Muscle of arm (tissue), 1 donor: ENCODE measurements at regions not wholly inside any gene's neighbourhood (a gene's known extent, or its start where the extent isn't known, plus 50 kb on each side); places are given as distances from the start of the nearest gene placed in this dataset.

ENCODE experiments used
- DNase-seq: peaks from one replicate; pipeline ENCODE4 v3.0.0-alpha.2; 2013

DNA sequence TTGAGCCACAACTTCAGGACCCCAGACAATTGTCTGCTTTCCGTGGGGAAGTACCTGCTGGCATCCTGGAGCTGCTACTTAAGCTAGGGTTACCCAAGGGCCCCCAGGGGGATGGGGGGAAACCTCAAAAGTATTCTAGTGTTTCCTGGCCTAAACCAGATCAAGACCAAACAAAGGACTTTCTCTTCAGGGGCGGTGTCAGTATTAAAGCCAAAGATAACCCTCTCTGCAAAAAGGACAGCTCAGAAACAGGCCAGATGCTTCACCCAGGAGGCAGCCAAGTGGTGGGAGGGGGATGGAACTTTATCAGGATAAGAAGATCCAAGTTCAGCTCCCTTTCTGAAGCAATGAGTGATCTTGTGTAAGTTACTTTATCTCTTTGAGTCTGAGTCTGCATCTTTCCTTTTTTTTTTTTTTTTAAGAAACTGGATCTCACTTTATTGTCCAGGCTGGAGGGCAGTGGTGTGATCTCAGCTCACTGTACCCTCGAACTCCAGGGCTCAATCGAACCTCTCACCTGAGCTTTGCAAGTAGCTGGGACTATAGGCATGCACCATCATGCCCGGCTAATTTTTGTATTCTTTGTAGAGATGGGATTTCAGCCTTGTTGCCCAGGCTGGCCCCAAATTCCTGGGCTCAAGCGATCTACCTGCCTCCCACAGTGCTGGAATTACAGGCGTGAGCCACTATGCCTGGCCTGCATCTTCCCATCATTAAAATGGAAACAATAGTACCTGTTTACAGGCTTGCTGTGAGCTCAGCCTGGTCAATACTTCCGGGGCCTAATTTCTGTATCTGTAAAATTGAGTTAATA, 151.8 kb upstream of the PTPRM start:
- no peak for DNase-seq

DNA sequence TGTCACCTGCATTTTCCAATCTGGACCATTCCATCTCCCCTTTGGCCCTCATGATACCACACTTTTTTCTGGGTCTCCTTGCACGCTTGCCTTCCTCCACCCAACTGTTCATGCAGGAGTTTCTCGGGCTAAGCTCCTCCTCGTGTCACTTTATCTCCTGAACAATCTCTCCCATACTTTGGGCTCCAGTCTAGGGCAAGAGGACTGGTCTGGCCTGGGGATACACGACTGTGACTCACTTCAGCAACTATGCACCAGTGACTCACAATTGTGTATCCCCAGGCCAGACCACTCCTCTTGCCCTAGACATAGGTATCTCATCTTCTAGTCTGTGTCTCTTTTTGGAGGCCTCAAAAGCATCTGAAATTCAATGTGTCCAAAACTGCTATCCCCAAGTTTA, 149.4 kb upstream of the PTPRM start:
- no peak for DNase-seq

DNA sequence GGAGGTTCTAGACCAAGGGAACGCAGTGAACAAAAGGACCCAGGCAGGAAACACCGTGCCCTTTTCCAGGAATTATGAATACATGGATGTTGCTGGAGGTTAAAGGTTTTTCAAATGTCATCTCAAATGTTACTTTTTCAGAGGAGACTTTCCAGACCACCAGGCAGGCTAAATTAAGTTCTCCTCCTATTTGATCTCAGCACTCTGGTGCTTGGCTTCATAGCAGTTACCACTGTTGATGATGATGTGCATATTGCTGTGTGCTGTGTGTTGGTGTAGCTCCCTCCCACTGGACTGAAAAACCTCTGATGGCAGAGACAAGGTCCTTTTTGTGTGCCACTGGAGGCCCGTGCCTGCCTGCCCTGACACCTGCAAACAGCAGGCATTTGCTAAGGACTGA, 137.3 kb upstream of the PTPRM start:
- no peak for DNase-seq

DNA sequence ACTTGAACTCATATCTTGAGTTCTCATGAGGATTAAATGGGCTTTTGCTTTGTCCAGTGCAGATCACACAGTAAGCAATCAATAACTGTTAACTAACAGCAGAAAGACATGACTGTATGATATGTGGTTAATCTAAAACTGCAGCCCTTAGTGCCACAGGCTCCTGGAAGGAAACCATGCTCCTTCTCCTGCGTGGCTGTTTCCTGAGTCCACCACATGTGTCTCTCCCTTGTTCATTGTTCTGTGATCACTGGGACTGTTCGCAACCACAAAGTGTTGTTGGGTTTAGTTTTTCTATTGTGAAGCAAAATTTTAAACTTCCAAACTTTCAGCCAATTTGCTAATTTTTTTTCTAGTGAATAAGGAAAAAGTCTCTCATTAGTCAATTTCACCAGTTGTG, 130.9 kb upstream of the PTPRM start:
- no peak for DNase-seq

DNA sequence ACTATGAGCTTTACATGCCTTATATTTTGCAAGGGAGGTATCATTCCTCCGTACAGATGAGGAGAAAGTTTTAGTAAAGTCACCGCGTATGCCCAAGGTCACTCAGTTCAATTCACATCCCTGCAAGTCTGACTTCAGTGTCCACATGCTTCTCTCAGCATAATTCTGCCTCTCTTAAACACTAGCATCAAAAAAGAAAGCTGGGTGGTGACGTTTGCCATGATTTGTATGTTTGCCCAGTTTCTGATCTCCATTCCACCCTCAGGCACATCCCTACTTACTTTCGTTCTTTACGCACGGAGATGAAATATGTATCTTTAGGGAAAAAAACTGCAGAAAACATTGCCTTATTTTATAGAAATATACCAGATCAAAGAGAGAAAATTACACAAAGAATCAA, 129.2 kb upstream of the PTPRM start:
- DNase-seq = no peak

DNA sequence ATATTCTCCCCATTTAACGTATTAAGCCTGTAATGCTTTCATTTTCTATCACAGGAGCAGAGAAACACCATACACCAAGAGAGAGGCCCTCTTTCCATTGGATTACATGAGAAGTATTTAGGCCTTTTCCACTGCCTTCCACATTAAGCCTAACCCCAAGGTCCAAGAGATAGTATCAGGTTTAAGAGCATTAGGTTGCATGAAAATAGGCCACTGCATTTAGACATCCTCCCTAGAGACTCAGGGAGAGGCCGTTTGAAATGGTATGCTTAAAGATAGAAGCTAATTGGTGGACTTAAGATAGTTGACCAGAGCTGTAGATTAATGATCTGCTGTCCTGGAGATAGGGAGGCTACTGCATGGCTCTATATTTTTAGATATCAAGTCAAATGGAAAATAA, 128.5 kb upstream of the PTPRM start:
- DNase-seq = no peak

DNA sequence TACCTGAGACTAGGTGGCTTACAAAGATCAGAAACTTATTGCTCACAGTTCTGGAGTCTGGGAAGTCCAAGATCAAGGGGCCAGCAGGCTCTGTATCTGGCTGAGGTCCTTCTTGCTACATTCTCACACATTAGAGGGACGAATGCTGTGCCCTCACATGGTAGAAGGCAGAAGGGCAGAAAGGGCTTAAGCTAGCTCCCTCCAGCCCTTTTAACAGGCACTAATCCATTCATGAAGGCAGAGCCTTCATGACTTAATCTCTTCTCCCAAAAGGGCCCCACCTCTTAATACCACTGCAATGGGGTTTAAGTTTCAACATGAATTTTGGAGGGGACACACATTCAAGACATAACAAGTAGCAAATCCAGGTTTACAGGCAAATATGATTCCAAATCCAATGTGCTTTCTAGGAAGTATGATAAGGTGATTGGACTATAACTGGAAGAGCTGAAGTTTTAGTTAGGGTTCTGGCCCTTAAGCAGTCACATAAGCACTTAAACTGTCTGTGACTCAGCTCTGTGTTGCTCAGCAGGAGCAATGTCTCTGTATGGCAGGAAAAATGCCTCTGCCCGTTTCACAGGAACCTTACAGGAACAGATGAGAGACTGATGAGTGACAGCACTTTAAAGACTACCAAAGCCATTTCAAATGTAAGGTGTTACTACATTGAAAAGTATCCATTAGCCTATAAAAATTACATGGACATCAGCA, 119.6 kb upstream of the PTPRM start:
- no peak for DNase-seq

DNA sequence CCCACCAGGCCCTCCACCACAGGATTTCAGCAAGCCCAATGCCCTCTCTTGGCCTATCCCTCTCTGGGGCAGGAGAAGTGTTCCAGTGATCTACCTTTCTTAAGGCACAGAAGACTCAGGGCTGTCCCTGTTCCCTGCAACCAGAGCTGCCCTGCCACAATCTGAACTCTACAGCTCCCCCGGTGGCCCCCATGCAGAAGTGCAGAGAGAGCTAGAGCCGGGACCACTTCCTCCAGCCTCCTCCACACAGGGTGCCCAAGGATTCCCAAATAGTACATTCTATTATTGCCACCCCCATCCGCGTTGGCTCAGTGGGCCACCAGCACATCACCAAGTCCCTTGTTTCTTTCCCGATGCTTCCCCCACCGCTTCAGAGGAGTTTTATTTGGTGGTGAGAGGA, 114.8 kb upstream of the PTPRM start:
- no peak for DNase-seq

DNA sequence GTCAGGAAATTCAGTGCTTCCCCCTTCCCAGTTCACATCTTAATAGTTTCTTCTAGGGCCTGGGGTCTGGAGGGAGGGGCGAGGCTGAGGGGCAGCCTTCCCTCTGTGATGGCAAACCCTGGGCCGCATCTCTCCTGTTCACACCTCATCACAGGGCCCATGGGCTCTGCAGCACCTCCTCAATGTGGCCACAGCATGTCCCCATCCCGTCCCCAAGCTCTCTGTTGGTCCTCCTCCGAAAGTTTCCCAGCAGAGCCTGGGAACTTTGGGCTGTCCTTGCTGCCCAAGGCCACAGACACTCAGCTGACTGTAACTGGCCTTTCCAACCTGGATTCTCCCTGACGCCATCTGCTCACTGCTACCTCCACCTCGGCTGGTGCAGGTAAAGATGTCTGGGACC, 112.7 kb upstream of the PTPRM start:
- no peak for DNase-seq

DNA sequence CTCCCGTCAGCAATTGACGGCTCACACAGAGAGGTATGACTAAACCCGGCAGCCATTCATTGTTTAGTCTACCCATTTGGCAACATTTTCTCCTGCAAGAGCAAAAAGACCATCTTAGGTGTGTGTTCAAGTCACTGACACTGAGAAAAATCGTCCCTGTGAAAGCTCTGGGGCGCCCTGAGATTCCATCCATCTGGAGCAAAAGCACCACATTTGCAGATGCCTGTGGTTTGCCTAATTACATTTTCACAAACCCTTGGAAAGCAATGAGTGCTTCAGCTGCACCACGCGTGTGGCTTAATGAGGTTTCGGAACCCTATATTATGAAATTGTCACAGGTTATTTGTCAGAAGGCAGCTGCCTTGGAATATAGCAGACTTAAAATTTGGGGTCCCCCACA, 110.7 kb upstream of the PTPRM start:
- no peak for DNase-seq

DNA sequence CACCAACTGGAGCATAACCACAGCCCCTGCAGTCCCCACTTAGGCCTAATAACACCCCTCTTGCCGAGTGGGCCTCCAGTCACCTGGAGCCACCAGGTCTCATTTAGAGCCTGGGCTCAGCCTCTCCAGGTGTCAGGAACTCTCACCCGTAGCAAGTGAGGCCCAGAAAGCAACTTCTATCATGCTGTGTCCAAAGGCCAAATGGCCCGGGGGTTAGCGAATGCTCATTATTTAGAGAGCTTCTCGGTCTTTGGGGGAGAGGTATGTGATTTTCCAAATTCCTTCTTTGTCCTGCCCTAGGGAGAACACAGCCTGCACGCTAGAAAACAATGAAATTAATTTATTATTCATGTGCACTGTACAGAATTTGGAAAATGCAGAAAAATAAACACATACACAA, 109.9 kb upstream of the PTPRM start:
- DNase-seq = no peak

DNA sequence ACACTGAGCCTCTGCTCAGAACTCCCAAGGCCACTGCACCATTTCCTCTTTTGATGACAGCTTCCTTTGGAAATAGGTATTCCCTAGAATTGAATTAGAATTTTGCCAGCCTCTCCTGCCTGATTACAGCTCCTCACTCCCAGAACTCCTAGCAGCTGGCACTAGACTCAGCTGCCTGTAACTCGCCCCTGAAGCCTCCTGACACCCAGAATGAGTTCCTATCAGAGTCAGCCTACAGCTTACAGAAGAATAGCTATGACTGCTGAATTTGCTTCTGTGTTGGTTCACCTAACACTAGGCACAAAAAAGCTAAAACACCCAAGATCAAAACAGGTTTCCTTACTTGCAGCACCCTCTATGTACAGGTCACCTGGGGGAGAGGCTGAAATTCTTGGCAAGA, 108.2 kb upstream of the PTPRM start:
- no peak for DNase-seq

DNA sequence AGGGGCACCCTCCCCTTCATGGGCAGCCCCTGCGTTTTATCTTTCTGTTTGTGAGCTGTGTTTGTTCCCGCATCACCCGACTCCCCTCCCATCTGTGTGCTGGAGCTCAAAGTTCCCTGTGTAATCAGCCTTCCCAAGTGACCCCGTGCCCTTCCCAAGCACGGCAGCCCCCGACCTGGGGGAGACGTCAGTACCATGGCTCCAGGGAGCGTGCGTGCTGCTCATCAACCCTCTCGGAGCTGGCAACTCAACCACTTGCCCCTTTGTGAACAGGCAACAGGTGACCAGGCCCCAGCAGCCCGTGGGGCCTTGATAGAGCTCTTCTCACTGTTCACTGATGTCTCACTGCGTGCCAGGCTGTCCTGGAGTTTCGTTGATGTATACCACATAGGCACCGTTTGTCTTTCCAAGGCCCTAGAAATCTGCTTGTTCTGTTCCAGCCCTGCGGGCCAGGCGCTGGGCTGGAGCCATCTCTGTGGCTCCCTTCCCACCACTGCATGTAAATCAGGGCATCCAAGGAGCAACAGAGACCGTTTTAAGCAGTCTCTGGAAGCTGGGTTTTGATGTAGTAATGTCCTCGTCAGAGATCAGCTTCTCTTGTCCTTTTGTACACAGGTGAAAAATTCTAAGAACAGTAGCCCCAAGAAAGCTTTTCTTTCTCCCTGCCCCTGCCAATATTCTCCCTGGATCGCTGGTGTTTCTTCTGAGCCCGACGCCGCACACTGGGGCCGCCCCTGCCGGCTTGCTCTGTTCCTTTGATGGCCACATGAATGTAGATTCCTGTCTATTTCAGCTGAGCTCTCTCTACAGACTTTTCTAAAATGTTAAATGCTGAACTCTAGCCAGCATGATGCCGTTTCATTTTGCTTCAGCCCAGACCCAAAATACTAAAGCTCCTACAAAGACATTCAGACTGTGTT, 107.0 kb upstream of the PTPRM start:
- peak; percentile 35 for DNase-seq

DNA sequence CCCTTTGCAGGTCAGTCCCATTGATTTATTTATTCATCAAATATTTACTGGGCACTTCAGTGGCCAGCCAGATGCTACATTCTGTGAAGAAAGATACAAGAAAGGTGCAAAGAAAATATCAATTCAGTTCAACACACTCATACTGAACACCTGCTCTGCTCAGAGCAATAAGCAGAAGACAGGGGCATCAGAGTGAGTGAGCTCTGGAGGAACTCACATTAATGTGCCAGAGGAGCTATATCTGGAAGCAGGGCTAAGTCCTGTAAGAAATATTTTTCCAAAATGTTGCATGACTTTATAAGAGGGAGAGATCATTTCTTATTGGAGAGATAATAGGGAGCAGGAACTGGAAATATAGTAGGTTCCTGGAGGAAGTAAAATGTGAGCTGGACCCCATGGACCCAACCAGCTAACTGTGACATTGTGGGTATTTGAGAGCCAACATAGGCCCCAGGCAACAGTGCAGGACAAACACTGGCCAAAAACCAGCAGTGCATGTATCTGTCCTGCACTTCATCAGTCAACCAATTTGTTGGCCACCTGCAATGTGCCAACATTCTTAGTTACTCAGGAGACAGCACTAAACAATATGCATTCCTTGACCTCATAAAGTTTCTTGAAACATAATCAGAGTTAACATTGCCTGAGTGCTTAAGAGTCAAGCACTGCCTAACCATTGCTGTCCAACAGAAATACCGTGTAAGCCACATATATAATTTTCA, 102.7 kb upstream of the PTPRM start:
- DNase-seq = no peak

DNA sequence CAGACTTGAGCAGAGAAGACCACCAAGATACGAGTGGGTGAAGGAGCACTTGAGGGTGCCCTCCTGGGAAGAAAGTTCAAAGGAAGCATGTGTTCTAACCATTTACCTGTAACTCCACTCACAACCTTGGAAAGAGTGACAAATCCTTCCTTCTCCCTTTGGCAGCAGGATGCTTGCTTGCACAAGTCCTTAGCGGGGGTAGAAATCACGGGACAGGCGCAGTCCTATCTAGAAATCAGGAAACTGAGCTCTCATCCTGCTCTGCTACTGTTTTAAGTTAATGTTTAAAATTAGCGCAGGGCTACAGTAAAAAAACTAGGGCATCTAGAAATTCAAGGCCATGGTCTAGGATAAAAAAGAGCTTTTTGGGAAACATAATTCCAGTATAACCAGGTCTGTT, 100.9 kb upstream of the PTPRM start:
- DNase-seq = no peak

DNA sequence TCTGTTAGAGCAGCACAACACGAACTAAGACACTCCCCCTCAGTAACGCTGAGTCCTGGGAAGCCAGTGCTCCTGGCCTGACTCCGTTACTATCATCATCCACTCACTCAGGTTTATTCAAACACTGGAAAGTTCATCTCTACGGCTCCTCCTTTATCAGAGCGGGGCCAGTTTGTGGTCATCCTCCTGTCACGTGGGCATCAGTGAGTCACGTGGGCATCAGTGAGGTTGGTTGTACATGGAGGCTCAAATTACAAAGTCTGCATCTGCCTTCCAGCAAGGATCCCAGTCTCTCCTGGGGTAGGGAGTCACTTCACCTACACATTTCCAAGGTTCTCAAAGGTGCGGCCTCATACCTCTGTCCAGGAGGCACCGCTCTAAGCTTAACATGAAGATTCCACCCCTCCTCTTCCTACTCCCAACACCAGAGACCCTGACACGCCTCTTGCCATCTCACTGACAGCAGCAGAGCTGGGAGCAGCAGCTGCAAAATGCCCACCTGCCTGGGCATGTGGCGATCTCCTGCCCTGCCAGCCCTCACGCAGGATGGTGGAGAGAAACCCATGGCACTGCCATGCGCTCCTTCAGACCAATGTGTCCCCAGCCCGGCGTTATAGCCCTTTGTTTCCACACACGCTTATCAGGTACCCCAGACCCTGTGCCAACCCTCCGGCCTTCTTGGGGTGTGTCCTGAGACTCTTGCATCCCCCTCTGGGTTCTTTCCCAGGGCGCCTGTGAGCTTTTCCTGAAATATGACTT, 99.2 kb upstream of the PTPRM start:
- DNase-seq = no peak

DNA sequence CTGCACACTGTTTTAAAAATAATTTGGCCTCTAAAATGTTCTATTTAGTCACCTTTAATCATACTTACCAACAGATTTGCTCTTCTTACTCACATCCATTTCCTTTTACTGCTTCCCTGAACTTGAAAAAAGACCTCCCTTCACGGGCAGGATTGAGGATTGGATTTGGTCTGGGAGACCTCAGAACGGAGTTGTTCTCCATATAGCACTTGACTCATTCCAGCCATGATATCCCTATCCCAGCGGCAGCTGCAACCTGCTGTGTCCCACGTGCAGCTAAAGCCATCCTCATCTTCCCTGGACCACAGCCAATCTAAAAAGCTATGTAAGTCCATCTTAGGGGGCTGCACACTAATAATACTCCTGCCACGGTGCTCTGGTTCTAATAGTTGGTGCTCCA, 97.0 kb upstream of the PTPRM start:
- DNase-seq = no peak

DNA sequence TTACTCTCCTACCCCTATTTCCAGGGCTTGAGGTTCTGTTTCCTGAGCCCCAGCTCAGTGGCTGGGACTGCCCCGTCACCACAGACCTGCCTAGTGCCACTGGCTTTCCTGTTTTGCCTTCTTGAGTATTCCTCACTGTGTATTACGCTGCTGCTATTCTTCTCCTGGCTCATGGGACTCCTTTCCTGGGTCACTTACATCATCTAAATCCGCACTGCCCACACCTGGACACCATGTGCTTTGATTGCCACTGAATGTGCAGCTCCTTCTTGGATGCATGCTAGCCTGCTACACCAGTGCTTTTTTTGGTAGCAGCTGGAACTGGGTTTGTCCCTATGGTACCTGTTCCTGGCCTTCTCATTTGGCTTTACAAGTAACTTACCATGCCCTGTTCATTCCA, 96.6 kb upstream of the PTPRM start:
- no peak for DNase-seq

DNA sequence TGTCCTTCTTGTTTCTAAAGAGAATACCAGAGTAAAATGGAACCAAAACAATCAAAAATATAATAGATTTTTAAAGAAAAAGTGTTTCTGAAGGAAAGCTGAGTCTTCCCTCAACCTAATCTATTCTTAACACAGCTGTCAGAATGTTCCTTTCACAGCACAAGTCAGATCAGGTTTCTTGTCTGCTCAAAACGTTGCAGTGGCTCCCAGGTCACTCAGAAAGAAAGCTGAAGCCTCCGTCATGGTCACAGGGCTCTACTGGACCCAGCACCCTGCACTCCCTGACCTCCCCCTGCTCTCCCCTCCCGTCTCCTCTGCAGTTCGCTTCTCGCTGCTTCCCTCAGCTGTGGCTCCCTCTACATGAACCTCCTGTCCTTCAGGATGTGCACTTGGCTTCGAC, 90.7 kb upstream of the PTPRM start:
- DNase-seq = no peak

DNA sequence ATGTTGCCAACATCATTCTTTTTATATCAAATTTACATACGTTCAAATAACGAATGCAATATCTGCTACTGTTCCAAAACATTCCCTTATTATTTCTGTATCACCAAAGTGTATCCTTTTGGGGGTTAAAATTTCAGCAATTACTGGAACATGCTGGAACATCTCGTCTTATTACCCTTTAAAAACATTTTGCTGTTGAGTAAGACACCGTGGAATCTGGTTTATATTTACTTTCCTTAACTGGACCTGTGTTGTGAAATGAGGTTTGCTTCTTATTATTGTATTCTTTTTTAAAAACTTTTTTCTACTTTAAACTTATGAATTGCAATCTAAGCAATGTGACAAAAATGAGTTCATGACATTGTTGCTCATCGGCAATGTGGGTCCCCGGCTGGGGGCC, 87.4 kb upstream of the PTPRM start:
- no peak for DNase-seq

DNA sequence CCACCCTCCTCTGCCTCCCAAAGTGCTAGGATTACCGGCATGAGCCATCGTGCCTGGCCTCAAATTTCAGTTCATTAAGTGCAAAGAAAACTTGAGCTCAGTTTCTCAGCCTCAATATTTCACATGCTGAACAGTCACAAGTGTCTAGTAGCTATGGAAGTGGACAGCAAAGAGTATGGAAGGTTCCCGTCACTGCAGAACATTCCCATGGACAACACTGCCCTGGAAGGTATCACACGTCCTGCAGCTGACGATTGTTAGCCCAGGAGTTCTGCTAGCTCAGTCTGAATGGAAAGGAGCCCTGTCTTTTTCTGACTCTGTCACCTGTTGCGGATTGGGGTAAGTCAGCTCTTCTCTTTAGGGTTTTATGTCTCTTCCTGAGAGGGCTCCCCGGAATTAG, 86.2 kb upstream of the PTPRM start:
- DNase-seq = no peak
